NCI-H146 treated with DMSO at 0.1 percent for 48 hours (cell line): ENCODE measurements at regions not wholly inside any gene's neighbourhood (a gene's known extent, or its start where the extent isn't known, plus 50 kb on each side); places are given as distances from the start of the nearest gene placed in this dataset.

ENCODE experiments used
- DNase-seq: peaks from one replicate; lab custom pipeline; 2025; ENCODE audit not compliant: unreplicated experiment; lab: John Stamatoyannopoulos, UW

- peak; percentile 74 for DNase-seq
Observed at GRCh38 chr3:72334681-72335457, 513.4 kb downstream of the SHQ1 start.

- DNase-seq: no peak
Observed at GRCh38 chr3:72332689-72333088, 515.6 kb downstream of the SHQ1 start.

- no peak for DNase-seq
Observed at GRCh38 chr3:72332036-72332435, 516.2 kb downstream of the SHQ1 start.

GRCh38 chr3:72331076-72331475 is 517.2 kb downstream of the SHQ1 start:
- DNase-seq: no peak

- DNase-seq: no peak
Observed at GRCh38 chr3:72329354-72329753, 518.9 kb downstream of the SHQ1 start.

- DNase-seq: no peak
Observed at GRCh38 chr3:72328755-72329277, 519.4 kb downstream of the SHQ1 start.

- no peak for DNase-seq
Observed at GRCh38 chr3:72327008-72327407, 521.2 kb downstream of the SHQ1 start.

- DNase-seq: no peak
Observed at GRCh38 chr3:72324253-72324811, 523.9 kb downstream of the SHQ1 start.

GRCh38 chr3:72323773-72324172 is 524.5 kb downstream of the SHQ1 start:
- DNase-seq: no peak

- DNase-seq: no peak
Observed at GRCh38 chr3:72322264-72322976, 525.8 kb downstream of the SHQ1 start.

- no peak for DNase-seq
Observed at GRCh38 chr3:72320955-72321303, 527.3 kb downstream of the SHQ1 start.

GRCh38 chr3:72320095-72320954 is 527.9 kb downstream of the SHQ1 start:
- DNase-seq: no peak

GRCh38 chr3:72319194-72320094 is 528.8 kb downstream of the SHQ1 start:
- no peak for DNase-seq

GRCh38 chr3:72318504-72319193 is 529.6 kb downstream of the SHQ1 start:
- DNase-seq: no peak

- DNase-seq: no peak
Observed at GRCh38 chr3:72317491-72317890, 530.8 kb downstream of the SHQ1 start.

- DNase-seq: peak; percentile 58
Observed at GRCh38 chr3:72316501-72317279, 531.6 kb downstream of the SHQ1 start.

GRCh38 chr3:72313308-72313707 is 528.4 kb upstream of the PROK2 start:
- DNase-seq: no peak

GRCh38 chr3:72312339-72312738 is 527.4 kb upstream of the PROK2 start:
- no peak for DNase-seq

GRCh38 chr3:72311425-72311824 is 526.5 kb upstream of the PROK2 start:
- DNase-seq: no peak
